ENCODE measurements at regions not wholly inside any gene's neighbourhood (a gene's known extent, or its start where the extent isn't known, plus 50 kb on each side); places are given as distances from the start of the nearest gene placed in this dataset.

- DNase-seq, result no peak
Measured at GRCh38 chr2:220064111-220065030, 436.9 kb downstream of the SLC4A3 start.

- no peak for DNase-seq
Measured at GRCh38 chr2:220065581-220065980, 438.2 kb downstream of the SLC4A3 start.

DNA sequence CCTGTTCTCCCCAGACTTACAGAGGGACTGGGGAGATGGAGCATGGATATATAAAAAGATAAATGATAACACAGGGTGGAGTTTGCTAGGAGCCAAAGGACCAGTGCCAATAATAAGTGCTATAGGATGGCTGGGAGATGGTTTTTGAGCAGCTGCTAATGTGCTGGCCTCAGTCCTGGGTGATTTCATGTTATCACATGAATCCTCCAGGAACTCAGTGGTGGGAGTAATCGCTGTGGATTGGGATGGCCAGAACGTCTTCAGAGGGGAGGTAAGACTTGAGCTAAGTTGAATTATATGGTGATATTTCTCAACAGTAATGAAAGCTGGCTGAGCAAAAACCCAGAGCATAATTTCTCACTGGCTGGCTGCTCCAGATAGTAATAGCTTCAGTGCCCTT is 441.4 kb downstream of the SLC4A3 start:
- no peak for DNase-seq

DNA sequence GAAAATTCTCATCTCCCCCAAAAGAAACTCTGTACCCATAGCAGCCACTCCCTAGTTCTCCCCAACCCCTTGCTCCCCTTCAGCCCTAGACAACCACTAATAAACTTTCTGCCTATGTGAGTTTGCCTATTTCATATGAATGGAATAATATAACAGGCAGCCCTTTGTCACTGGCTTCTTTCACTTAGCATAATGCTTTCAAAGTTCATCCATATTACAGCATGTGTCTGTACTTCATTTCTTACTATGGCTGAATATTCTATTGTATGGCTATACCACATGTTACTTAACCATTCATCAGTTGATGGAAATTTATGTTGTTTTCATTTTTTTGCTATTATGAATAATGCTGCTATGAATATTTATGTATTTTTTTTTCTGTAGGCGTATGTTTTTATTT is 442.9 kb downstream of the SLC4A3 start:
- no peak for DNase-seq

DNA sequence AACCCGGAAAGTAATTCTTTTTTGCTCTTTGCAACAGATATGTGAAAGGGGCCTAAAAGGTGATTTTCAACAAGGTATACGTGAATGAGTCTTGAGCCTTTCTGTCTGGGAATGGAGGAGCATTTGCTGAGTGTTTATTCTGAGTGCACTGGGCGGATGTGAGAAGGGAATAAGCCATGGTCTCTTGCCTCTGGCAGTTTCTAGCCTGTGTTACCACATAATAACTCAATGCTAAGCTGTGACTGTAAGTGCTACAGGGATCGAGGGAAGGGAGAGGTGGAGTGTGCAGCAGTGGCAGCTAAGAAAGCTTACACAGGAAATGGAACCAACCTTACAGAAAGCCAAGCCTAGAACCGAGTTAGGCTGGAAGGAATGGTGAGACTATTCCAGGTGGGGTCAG is 444.3 kb downstream of the SLC4A3 start:
- DNase-seq, result no peak

- no peak for DNase-seq
Measured at GRCh38 chr2:220072669-220073220, 445.3 kb downstream of the SLC4A3 start.

DNA sequence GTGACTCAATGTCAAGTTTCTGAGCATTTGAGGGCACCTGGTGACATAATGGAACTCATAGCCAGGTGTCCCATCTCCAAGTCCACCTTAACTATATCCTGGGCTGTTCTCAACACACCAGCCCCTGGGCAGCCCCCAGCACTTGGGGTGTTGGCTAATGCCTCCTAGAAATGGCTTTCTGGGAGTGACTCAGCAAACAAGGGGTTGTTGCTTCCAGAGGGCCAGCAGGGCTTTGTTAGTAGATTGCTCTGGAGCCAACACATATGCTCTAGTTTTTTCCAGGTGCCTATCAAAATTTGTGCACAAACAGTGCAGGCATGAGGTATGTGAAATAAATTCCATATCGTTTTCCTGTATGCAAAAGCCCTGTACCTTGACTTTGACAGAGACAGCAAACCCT is 448.4 kb downstream of the SLC4A3 start:
- DNase-seq, result no peak

- DNase-seq, result no peak
Measured at GRCh38 chr2:220076734-220077133, 449.3 kb downstream of the SLC4A3 start.

- DNase-seq, result no peak
Measured at GRCh38 chr2:220077488-220077887, 450.1 kb downstream of the SLC4A3 start.

DNA sequence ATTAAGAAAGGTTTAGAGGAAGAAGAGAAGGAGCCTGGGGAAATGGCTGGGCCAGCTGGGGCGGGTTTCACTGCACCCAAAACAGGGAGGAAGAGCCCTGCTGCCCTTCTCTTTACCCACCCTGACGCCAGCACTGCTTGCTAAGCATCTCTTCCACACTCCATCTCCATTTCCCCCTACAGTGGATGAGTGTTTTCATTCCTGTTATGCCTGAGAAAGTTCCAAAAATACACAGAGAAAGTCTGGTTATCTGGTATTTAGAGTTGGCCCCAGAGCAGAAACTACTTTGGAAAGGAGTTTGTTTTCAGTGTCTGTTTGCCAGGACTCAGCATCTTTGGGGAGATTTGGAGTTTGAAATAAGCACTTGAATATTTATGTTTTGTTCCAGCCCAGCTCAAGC is 451.0 kb downstream of the SLC4A3 start:
- DNase-seq, result no peak

- DNase-seq, result no peak
Measured at GRCh38 chr2:220079595-220079994, 452.2 kb downstream of the SLC4A3 start.

DNA sequence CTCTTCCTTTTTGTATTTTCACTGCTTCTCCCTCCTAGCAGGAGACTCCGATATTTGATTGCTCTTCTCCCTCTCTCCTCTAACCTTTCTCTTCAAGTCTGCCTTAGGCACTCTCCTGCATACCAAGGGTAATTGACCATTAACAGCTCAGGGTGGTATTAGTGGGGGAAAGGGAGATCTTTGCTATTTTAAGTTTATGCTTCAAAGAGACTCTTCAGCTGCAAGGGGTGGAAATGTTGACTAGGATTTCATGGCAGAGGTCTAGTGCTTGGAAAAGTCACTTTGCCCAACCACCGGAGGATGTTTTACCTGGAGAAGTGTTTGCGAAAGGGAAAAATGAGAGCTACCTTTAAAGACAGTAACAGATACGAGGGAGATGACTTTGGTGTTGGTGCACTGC is 453.7 kb downstream of the SLC4A3 start:
- DNase-seq, result no peak

GRCh38 chr2:220090050-220090449 is 462.6 kb downstream of the SLC4A3 start:
- no peak for DNase-seq

DNA sequence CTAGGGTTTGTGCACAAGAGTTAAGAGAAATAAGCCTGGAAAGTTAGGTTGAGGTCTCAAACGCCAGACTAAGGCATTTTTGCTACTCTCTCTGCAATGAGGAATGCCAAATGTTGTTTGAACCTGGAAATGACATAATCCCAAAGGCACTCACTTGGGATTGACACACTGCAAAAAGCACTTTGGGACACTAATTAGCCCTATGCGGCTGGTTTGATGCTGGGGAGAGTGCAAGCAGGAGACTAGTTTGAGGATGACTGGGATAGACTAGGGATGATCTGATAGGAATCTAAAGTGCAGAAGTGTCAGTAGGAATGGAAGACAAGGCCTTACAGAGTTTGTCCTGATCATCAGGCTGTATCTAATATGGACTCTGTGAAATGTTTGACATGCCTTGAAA is 469.0 kb downstream of the SLC4A3 start:
- no peak for DNase-seq

GRCh38 chr2:220101980-220102379 is 474.6 kb downstream of the SLC4A3 start:
- no peak for DNase-seq

DNA sequence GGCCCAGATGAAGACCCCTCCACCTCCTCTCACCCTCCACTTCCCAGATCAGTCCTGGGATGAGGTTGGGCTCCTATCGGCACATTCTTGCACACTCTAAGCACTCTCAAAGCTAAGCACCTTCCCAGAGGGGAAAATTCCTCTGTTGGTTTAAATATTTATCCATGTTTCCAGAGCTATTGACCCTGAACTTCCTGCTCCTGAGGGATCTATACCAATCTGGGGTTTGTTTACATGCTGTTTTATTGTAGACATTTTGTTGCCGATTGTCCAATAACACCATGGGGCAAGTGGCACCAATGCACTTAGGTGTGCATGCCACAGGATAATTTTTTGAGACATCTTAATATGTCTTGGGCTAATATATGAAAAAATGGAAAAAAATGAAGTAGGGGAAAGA is 476.2 kb downstream of the SLC4A3 start:
- no peak for DNase-seq

GRCh38 chr2:220104871-220105351 is 477.5 kb downstream of the SLC4A3 start:
- peak; percentile 66 for DNase-seq

GRCh38 chr2:220106065-220106464 is 478.6 kb downstream of the SLC4A3 start:
- DNase-seq, result no peak

DNA sequence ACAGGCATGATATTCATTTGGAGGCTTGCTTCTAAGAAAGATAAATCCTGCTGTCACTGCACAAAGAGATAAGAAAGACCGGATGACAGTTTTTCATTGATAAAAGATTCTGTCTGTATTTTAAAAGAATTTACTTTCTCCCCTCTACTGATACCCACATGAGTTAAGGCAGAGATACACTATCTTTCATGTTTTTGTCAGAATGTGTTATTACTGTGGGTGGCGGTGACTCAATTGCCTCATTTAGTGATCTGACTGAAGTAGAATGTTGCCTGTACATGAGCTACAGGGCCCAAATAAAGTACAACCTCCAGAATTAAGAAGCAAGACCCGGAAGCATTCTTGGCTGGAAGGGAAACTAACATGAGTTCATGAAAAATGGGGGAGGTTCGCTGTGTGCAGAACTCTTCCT is 480.0 kb downstream of the SLC4A3 start:
- DNase-seq, result no peak

GRCh38 chr2:220114443-220114842 is 487.0 kb downstream of the SLC4A3 start:
- DNase-seq, result no peak

DNA sequence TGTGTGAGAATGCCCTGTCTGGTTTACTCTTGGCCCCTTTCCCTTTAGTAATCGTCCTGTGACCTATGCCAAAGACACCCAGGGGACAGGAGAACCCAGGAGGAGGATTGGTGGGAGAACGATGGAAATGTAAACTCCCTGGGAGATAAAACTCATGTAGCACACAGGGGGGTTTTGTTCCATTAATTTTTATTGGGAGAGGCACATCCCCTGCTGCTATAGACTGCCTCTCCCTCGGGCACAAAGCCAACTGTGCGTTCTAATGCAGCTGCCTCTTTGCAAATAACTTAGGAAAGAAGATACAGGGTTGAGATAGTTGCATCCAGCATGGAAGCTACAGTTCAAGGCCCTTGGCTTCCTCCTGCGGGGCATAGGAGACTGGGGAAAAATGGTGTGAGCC is 489.6 kb downstream of the SLC4A3 start:
- no peak for DNase-seq

DNA sequence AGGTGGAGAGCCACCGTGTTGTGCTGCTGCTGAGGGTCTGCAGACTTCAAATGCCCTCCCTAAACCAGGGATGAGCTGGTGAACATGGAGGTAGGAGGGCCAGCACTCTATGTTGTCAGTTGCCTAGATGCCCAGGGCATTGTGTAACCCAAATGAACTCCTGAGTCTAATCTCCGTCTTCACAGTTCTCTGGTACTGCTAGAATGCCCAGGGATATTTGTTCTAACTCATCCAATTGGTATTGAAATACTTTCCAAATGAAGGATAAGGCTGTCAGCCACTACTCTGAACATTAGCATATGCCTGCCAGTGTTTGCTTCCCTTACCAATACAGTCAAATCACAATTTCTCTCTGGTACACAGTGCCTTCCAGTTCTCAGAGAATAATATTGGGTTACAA is 492.6 kb downstream of the SLC4A3 start:
- no peak for DNase-seq

- DNase-seq, result no peak
Measured at GRCh38 chr2:220123751-220124150, 496.3 kb downstream of the SLC4A3 start.

GRCh38 chr2:220125551-220125950 is 498.1 kb downstream of the SLC4A3 start:
- no peak for DNase-seq

DNA sequence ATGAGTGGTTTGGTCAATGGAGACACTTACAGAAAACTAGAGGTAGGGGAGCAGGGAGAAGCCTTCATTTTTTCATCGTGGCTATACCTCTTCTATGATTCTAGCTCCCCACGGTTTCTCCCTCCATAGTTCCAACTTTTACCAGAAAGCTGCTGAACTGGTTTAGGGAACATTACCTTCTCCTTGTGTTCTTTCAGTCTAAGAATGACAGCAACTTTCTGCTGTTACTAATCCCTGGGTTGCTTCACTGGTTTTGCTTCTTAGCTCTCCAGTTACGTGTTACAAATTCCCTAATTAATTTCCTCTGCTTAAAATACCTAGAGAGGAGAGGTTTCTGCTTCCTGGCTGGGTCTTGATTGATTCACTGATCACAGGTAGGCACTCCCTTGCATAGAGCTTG is 499.9 kb downstream of the SLC4A3 start:
- no peak for DNase-seq

All from HCEC 1CT (cell line).